GM12878 (cell line): ENCODE measurements at regions not wholly inside any gene's neighbourhood (a gene's known extent, or its start where the extent isn't known, plus 50 kb on each side); places are given as distances from the start of the nearest gene placed in this dataset.

Experiments
- ATAC-seq: fragments of 200-7000 bp; cut with Tn5 transposase; 3 replicates; pipeline ENCODE4 v1.9.1; 2020; ENCODE audit warnings: mild to moderate bottlenecking, moderate library complexity
- BruUV-seq: library from RNA; stranded (reverse); fragments of 400-500 nt; replicated peaks from 2 replicates; lab custom pipeline; 2021; lab: Mats Ljungman, UMichigan
- CTCF ChIA-PET: fragments of 300-600 bp; sonication (Branson Sonifier 250); formaldehyde crosslinking; extraction: SDS; loops from one replicate; lab custom pipeline; 2021; ENCODE audit warnings: inconsistent platforms; lab: Yijun Ruan, JAX
- POLR2A ChIA-PET: fragments of 350-600 bp; formaldehyde crosslinking; extraction: SDS; loops from one replicate; lab custom pipeline; 2021; ENCODE audit warnings: inconsistent platforms; lab: Charles Lee
- RAD21 ChIA-PET: fragments of 300-600 bp; sonication (Branson Sonifier 250); formaldehyde crosslinking; loops from one replicate; lab custom pipeline; 2023; ENCODE audit warnings: antibody characterized with exemption; ENCODE audit not compliant: unreplicated experiment; lab: Charles Lee
- SMC1A ChIA-PET: fragments of 300-600 bp; sonication (Branson Sonifier 250); formaldehyde crosslinking; loops from one replicate; lab custom pipeline; 2023; ENCODE audit not compliant: unreplicated experiment, uncharacterized antibody; lab: Charles Lee
- DNase-seq: peaks from one replicate; pipeline ENCODE4 v3.0.0-alpha.2; 2011; ENCODE audit warnings: low read depth, low spot score
- FAIRE-seq: peaks from 3 replicates; lab custom pipeline; 2011; peaks lifted over from hg19 to GRCh38; lab: Jason Lieb, UNC
- H2AFZ ChIP-seq: 2 replicates; pipeline ENCODE4 v1.6.0; 2011; ENCODE audit warnings: low read depth, low read length, control low read depth; ENCODE audit not compliant: control insufficient read depth
- H3K27ac ChIP-seq: 2 replicates; pipeline ENCODE4 v1.5.1; 2011; ENCODE audit warnings: control low read depth; ENCODE audit not compliant: control insufficient read depth, insufficient read depth
- H3K27me3 ChIP-seq, 2 experiments: replicated peaks in 1 of 2; 2 replicates each; pipeline versions ENCODE4 v1.6.0 to v1.6.1; 2011; ENCODE audit warnings: low read length in 1 of 2; ENCODE audit not compliant: control insufficient read depth in 2 of 2, insufficient read depth in 2 of 2
- H3K36me3 ChIP-seq, 2 experiments: 2 replicates each; pipeline ENCODE4 v1.5.1; 2011; ENCODE audit warnings: low read length in 1 of 2; ENCODE audit not compliant: control insufficient read depth in 2 of 2, insufficient read depth in 2 of 2
- H3K4me1 ChIP-seq: 2 replicates; pipeline ENCODE4 v1.6.1; 2011; ENCODE audit warnings: mild to moderate bottlenecking, low read length, moderate library complexity, mixed read lengths; ENCODE audit not compliant: control insufficient read depth, insufficient read depth
- H3K4me2 ChIP-seq: 2 replicates; pipeline ENCODE4 v1.6.0; 2011; ENCODE audit warnings: control low read depth; ENCODE audit not compliant: control insufficient read depth, insufficient read depth
- H3K4me3 ChIP-seq: fragments of 200-600 bp; sonication (generic); 2 replicates; pipeline ENCODE4 v1.5.1; 2016
- H3K79me2 ChIP-seq: 2 replicates; pipeline ENCODE4 v1.6.0; 2011; ENCODE audit warnings: low read length; ENCODE audit not compliant: control insufficient read depth, insufficient read depth
- H3K9ac ChIP-seq: 2 replicates; pipeline ENCODE4 v1.8.0; 2011; ENCODE audit warnings: low read length, control low read depth, mixed read lengths; ENCODE audit not compliant: control insufficient read depth, insufficient read depth
- H3K9me3 ChIP-seq: replicated peaks from 3 replicates; pipeline ENCODE4 v1.5.1; 2011; ENCODE audit warnings: mild to moderate bottlenecking, low read length; ENCODE audit not compliant: control insufficient read depth, insufficient read depth
- H4K20me1 ChIP-seq: 2 replicates; pipeline ENCODE4 v1.6.0; 2011; ENCODE audit not compliant: control insufficient read depth, insufficient read depth
- ATF2 ChIP-seq: IDR thresholded peaks from 2 replicates; pipeline ENCODE4 v1.6.1; 2012; ENCODE audit warnings: low read length, inconsistent platforms
- CHD1 ChIP-seq: IDR thresholded peaks from 2 replicates; pipeline ENCODE4 v1.6.1; 2012; ENCODE audit warnings: low read depth, low read length, improper control_type of control experiment
- GABPA ChIP-seq: IDR thresholded peaks from 2 replicates; pipeline ENCODE4 v1.6.1; 2014; ENCODE audit warnings: antibody characterized with exemption, low read depth, mild to moderate bottlenecking, inconsistent platforms
- HDAC2 ChIP-seq: fragments of 200-600 bp; sonication (generic); IDR thresholded peaks from 2 replicates; pipeline ENCODE4 v1.6.1; 2017
- IKZF2 ChIP-seq, 2 experiments: fragments of 450-650 bp; IDR thresholded peaks; 2 replicates each; pipeline ENCODE4 v1.6.1; 2017; ENCODE audit warnings: mild to moderate bottlenecking in 2 of 2, moderate library complexity in 2 of 2
- MLLT1 ChIP-seq: fragments of 450-650 bp; IDR thresholded peaks from 2 replicates; pipeline ENCODE4 v1.6.1; 2016; ENCODE audit warnings: mild to moderate bottlenecking
- POLR2A ChIP-seq: IDR thresholded peaks from 2 replicates; pipeline ENCODE4 v1.6.1; 2011; ENCODE audit warnings: low read depth, mild to moderate bottlenecking, low read length
- RELA ChIP-seq: fragments of 450-650 bp; IDR thresholded peaks from 2 replicates; pipeline ENCODE4 v1.8.0; 2014; ENCODE audit warnings: borderline replicate concordance; ENCODE audit not compliant: partially characterized antibody
- RUNX3 ChIP-seq: IDR thresholded peaks from 2 replicates; pipeline ENCODE4 v1.6.1; 2012; ENCODE audit warnings: low read length, inconsistent platforms
- SMAD1 ChIP-seq: fragments of 450-650 bp; IDR thresholded peaks from 2 replicates; pipeline ENCODE4 v1.6.1; 2018; ENCODE audit warnings: mild to moderate bottlenecking, low read depth; ENCODE audit not compliant: partially characterized antibody
- SPI1 ChIP-seq: IDR thresholded peaks from 2 replicates; pipeline ENCODE4 v1.6.1; 2011; ENCODE audit warnings: low read depth, mild to moderate bottlenecking, low read length, moderate library complexity, borderline replicate concordance; ENCODE audit not compliant: insufficient read depth
- SREBF1 ChIP-seq: IDR thresholded peaks from 2 replicates; pipeline ENCODE4 v1.6.1; 2012; ENCODE audit warnings: mild to moderate bottlenecking, low read length
- ZBTB33 ChIP-seq: fragments of 450-650 bp; IDR thresholded peaks from 2 replicates; pipeline ENCODE4 v1.6.1; 2017; ENCODE audit warnings: mild to moderate bottlenecking
- ZNF207 ChIP-seq: fragments of 450-650 bp; IDR thresholded peaks from 2 replicates; pipeline ENCODE4 v1.6.1; 2014; ENCODE audit warnings: antibody characterized with exemption, mild to moderate bottlenecking, borderline replicate concordance
- ZNF24 ChIP-seq: fragments of 450-650 bp; IDR thresholded peaks from 2 replicates; pipeline ENCODE4 v1.6.1; 2017; ENCODE audit warnings: antibody characterized with exemption, mild to moderate bottlenecking
- ZNF274 ChIP-seq: IDR thresholded peaks from one replicate; pipeline ENCODE4 v1.8.0; 2011; ENCODE audit not compliant: insufficient read length, insufficient read depth
- ZNF622 ChIP-seq: fragments of 450-650 bp; IDR thresholded peaks from 2 replicates; pipeline ENCODE4 v1.6.1; 2017; ENCODE audit warnings: mild to moderate bottlenecking, inconsistent platforms
- WGBS: methylation state at CpG from one replicate; pipeline ENCODE4 v1.1.6; 2016; ENCODE audit warnings: low lambda C conversion rate; ENCODE audit not compliant: insufficient replicate concordance, insufficient coverage; ENCODE audit errors: missing lambda C conversion rate; 5-methylcytosine and 5-hydroxymethylcytosine counted together
- in situ Hi-C: fragments of 300-500 bp; cut with MboI; formaldehyde crosslinking; loops from 9 replicates; pipeline ENCODE4 v1.14.3; 2018; ENCODE audit warnings: mixed read lengths
- intact Hi-C: fragments of 100-400 bp; cut with micrococcal nuclease; formaldehyde crosslinking; loops from one replicate; pipeline ENCODE4 v1.14.2; 2022; ENCODE audit not compliant: unreplicated experiment

GRCh38 chr9:107647611-107648010 is 158.0 kb upstream of the KLF4 start:
- Histone ChIP-seq H3K27ac (no peak overlapping the region), H4K20me1 (no peaks in the 10 kb centered on the region), H2AFZ (no peak overlapping the region), H3K9me3 (no peaks in the 10 kb centered on the region), H3K4me3 (no peak overlapping the region), H3K4me1 (no peaks in the 10 kb centered on the region), H3K4me2 (no peak overlapping the region), H3K27me3 (peaks cover 0 to 3% of the 10 kb centered on the region in 2 experiments; a peak in 1 of 4 replicates), H3K9ac (no peak overlapping the region), H3K36me3 (no peaks in the 10 kb centered on the region), H3K79me2 (no peaks in the 10 kb centered on the region)
- RAD21 ChIA-PET: no interaction called here
- POLR2A ChIA-PET: no interaction called here
- DNase-seq: no peak
- BruUV-seq: no TSS peak
- SMC1A ChIA-PET: no interaction called here
- FAIRE-seq: no peak
- in situ Hi-C loops: no loop called here
- TF ChIP-seq SREBF1: no peak
- no peak for TF ChIP-seq CHD1
- TF ChIP-seq GABPA: no peak
- no peak for TF ChIP-seq ZNF207
- no peak for TF ChIP-seq SPI1
- no peak for TF ChIP-seq ZNF622
- no peak for TF ChIP-seq RUNX3
- no peak for TF ChIP-seq IKZF2 (IDR thresholded peaks at IDR 0.05)
- TF ChIP-seq SMAD1: no peak
- TF ChIP-seq HDAC2: no peak
- TF ChIP-seq RELA: no peak
- TF ChIP-seq ZNF274: no peak
- CTCF ChIA-PET: no interaction called here
- WGBS: 22% methylated on average over 5 of the region's 5 CpGs
- intact Hi-C loops: no loop called here
- no peak for ATAC-seq

- WGBS: 33% methylated on average over 1 of the region's 1 CpG
- CTCF ChIA-PET: no interaction called here
- Histone ChIP-seq H3K36me3 (no peaks in the 10 kb centered on the region), H3K4me3 (no peak overlapping the region), H3K9ac (no peak overlapping the region), H2AFZ (no peak overlapping the region), H3K9me3 (no peaks in the 10 kb centered on the region), H3K4me1 (no peaks in the 10 kb centered on the region), H3K27me3 (peaks cover 0 to 3% of the 10 kb centered on the region in 2 experiments; a peak in 1 of 4 replicates), H3K79me2 (no peaks in the 10 kb centered on the region), H4K20me1 (no peaks in the 10 kb centered on the region), H3K4me2 (no peak overlapping the region), H3K27ac (no peak overlapping the region)
- intact Hi-C loops: no loop called here
- DNase-seq (no peak), FAIRE-seq (no peak), ATAC-seq (no peak)
- SMC1A ChIA-PET: no interaction called here
- in situ Hi-C loops: no loop called here
- BruUV-seq: no TSS peak
- RAD21 ChIA-PET: no interaction called here
- POLR2A ChIA-PET: no interaction called here
- TF ChIP-seq ATF2 (no peak), ZNF24 (no peak), RUNX3 (no peak), ZBTB33 (no peak), MLLT1 (no peak), POLR2A (no peak)
Measured at GRCh38 chr9:107647141-107647540, 157.6 kb upstream of the KLF4 start.
